ENCODE measurements at regions not wholly inside any gene's neighbourhood (a gene's known extent, or its start where the extent isn't known, plus 50 kb on each side); places are given as distances from the start of the nearest gene placed in this dataset.

DNA sequence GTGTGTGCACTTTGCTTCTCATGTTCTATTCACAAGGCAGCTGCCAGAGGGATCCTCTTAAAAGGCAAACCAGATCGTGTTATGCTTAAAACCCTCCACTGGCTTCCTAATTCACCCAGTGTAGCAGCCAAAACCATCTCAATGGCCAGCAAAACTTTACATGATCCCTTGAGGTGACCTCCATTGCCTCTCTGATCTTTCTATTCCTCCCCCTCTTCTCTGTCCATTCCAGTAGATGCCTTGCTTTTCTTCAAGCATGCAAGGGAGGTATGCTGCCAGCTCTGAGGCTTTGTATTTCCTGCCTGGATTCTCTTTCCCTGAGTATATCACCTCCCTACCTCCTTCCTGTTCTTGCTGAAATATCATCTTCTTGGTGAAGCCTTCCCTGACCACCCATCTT, 93.2 kb upstream of the KCNK2 start:
- TF ChIP-seq POLR2AphosphoS5 (IDR thresholded peaks at IDR 0.05), result no peak
- no peak for TF ChIP-seq POLR2A (IDR thresholded peaks at IDR 0.05)
- no peak for TF ChIP-seq CTCF (IDR thresholded peaks at IDR 0.05)
